Right ventricle myocardium inferior (tissue), 1 donor: ENCODE measurements at regions not wholly inside any gene's neighbourhood (a gene's known extent, or its start where the extent isn't known, plus 50 kb on each side); places are given as distances from the start of the nearest gene placed in this dataset.

ENCODE experiments used
- ATAC-seq: fragments of 200-7000 bp; cut with Tn5 transposase; one replicate; pipeline ENCODE4 v1.9.1; 2020; ENCODE audit warnings: mild to moderate bottlenecking, moderate library complexity
- DNase-seq: peaks from one replicate; pipeline ENCODE4 v3.0.0; 2021; ENCODE audit errors: missing footprints
- intact Hi-C: fragments of 100-400 bp; cut with DNase I; formaldehyde crosslinking; loops from one replicate; pipeline ENCODE4 v1.11.0; 2022
- donor health status: DM: no; HTN: yes; CAD: no; lungs with severe emphysema.

GRCh38 chr18:78673516-78674321, 305.9 kb upstream of the SALL3 start:
- ATAC-seq (no peak), DNase-seq (no peak)
- intact Hi-C loops: no loop called here

- intact Hi-C loops: no loop called here
- ATAC-seq (no peak), DNase-seq (no peak)
Measured at GRCh38 chr18:78675231-78675630, 304.4 kb upstream of the SALL3 start.

GRCh38 chr18:78676622-78677482, 302.8 kb upstream of the SALL3 start:
- no peak for DNase-seq
- intact Hi-C loops: no loop called here
- no peak for ATAC-seq

GRCh38 chr18:78677483-78678317, 301.9 kb upstream of the SALL3 start:
- DNase-seq (no peak), ATAC-seq (no peak)
- intact Hi-C loops: no loop called here

GRCh38 chr18:78678318-78678695, 301.3 kb upstream of the SALL3 start:
- intact Hi-C loops: no loop called here
- no peak for ATAC-seq
- no peak for DNase-seq

- no peak for DNase-seq
- no peak for ATAC-seq
- intact Hi-C loops: no loop called here
Measured at GRCh38 chr18:78679031-78679430, 300.6 kb upstream of the SALL3 start.

- intact Hi-C loops: no loop called here
- no peak for DNase-seq
Measured at GRCh38 chr18:78679613-78680260, 299.9 kb upstream of the SALL3 start.

GRCh38 chr18:78681396-78681795, 298.2 kb upstream of the SALL3 start:
- ATAC-seq: no peak
- DNase-seq: no peak
- intact Hi-C loops: no loop called here

More at GRCh38 chr18:78679613-78680260, 299.9 kb upstream of the SALL3 start:
- ATAC-seq: no peak

- no peak for DNase-seq
- no peak for ATAC-seq
- intact Hi-C loops: no loop called here
Measured at GRCh38 chr18:78681934-78682333, 297.7 kb upstream of the SALL3 start.

- DNase-seq (no peak), ATAC-seq (no peak)
- intact Hi-C loops: no loop called here
Measured at GRCh38 chr18:78682716-78683115, 296.9 kb upstream of the SALL3 start.

GRCh38 chr18:78683191-78684010, 296.2 kb upstream of the SALL3 start:
- ATAC-seq (no peak), DNase-seq (no peak)
- intact Hi-C loops: no loop called here

GRCh38 chr18:78685250-78685979, 294.2 kb upstream of the SALL3 start:
- intact Hi-C loops: no loop called here
- ATAC-seq: no peak
- DNase-seq: no peak

GRCh38 chr18:78685980-78686530, 293.6 kb upstream of the SALL3 start:
- ATAC-seq (no peak), DNase-seq (no peak)
- intact Hi-C loops: no loop called here

- DNase-seq (no peak), ATAC-seq (no peak)
- intact Hi-C loops: no loop called here
Measured at GRCh38 chr18:78686976-78687685, 292.5 kb upstream of the SALL3 start.

GRCh38 chr18:78687736-78688135, 291.9 kb upstream of the SALL3 start:
- no peak for ATAC-seq
- intact Hi-C loops: no loop called here
- no peak for DNase-seq

GRCh38 chr18:78688249-78688648, 291.4 kb upstream of the SALL3 start:
- ATAC-seq (no peak), DNase-seq (no peak)
- intact Hi-C loops: no loop called here
